Activated T-cell treated with anti-CD3 and anti-CD28 coated beads for 48 hours (primary cell): ENCODE measurements at regions not wholly inside any gene's neighbourhood (a gene's known extent, or its start where the extent isn't known, plus 50 kb on each side); places are given as distances from the start of the nearest gene placed in this dataset.
"Not testable (repeated sequence)": the region's sequence is repeated elsewhere in the genome, so short reads cannot be mapped to it uniquely, and the experiment has no call there.

ENCODE experiments used
- DNase-seq: peaks from one replicate; pipeline ENCODE4 v3.0.0-alpha.2; 2020; ENCODE audit warnings: low read depth

- DNase-seq = no peak
Measured at GRCh38 chr6:3619800-3620199, 131.7 kb downstream of the PXDC1 start.

DNA sequence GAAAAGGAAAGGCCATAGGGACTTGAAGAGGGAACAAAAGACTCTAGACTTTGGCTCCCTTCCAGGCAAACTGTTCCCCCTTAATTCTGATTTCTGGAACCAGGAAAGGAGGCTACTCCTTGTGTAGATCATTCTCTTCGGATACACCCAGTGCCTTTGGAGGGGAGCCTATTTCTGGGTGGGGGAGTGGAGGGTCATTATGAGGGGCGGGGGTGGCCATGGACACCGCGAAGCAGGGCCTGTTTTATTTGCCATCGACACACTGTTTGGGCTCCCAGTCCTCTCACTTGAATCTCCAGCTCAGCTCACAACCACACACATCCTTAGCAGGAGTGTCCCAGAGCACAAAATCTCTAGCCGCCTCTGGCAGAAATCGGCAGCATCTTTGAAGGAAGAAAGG, 132.3 kb downstream of the PXDC1 start:
- DNase-seq = no peak

- no peak for DNase-seq
Measured at GRCh38 chr6:3618642-3619041, 132.9 kb downstream of the PXDC1 start.

DNA sequence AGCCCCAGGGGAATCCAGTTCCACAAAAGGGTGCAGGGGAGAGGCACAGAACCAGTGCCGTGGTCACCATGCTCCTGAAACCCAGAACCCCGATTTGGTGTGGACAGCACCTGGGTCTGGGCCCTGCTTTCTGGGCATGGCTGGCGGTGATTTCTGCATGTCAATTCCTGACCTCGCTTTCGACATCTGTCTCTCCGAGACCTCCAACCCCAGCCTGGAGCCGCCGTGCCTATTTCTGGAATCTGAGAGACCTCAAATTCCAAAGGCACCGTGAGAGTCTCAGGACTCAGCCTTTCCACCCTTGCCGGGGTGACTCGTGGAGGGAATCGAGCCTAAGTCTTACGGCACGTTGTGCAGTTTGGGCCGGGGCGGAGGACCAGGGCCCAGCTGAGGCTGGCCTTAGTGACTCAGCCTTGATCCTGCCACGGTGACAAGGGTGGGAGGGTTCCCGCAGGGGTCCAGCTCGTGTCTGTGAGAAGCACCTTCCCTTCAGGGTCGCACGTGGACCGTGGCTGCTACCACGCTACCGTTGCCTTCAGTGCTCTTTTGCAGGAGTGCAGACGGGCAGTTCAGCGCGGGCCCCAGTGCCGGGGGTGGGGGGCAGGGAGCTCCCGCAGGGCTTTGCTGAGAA, 133.7 kb downstream of the PXDC1 start:
- no peak for DNase-seq

DNA sequence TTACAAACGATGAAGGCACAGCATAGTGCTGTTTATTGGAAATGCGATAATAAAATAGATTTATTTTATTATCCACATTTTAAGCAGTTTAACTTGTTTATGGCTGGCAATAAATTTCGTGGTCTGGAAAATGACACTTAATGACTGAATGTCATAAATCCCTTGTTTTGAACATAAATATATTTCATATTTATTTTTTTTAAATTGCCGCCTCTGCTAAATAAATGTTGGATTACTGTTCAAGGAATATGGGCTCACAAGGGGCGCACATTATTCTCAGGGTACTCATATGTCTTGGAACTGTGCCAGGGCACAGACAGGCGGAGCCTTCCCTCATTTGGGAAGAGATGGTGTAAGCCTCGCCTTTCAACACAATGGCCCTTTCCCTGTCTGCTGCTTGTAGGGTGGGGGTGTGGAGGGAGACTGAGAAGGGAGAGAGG, 134.3 kb downstream of the PXDC1 start:
- DNase-seq = no peak

DNA sequence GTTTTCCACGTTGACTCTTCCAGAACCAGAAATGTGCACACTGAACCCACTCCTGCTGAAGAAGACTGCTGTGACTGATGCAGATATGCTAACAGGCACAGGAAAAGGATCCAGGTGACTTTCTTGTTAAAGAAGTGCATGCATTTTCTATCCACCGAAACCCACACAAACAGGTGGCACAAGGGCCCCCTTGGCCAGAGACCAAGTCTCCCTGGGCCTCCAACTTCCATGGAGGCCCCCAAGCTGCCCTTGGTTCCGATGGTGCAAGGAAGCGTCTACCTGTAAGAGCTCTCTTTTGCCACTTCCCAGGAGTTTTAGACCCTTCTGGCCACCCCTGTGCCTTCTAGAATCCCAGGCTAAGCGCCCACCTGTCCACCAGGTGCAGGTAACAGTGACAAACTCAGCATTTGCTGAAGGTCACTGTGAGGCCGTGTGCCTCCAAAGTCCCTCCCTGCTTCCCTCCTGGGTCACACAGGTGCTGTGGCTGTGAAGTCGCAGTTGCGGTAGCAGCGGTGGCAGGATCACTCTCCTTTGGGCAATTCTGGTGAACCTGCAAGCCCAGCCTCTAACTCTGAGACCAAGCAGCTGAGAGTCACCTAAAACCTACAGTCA, 134.8 kb downstream of the PXDC1 start:
- DNase-seq = no peak

DNA sequence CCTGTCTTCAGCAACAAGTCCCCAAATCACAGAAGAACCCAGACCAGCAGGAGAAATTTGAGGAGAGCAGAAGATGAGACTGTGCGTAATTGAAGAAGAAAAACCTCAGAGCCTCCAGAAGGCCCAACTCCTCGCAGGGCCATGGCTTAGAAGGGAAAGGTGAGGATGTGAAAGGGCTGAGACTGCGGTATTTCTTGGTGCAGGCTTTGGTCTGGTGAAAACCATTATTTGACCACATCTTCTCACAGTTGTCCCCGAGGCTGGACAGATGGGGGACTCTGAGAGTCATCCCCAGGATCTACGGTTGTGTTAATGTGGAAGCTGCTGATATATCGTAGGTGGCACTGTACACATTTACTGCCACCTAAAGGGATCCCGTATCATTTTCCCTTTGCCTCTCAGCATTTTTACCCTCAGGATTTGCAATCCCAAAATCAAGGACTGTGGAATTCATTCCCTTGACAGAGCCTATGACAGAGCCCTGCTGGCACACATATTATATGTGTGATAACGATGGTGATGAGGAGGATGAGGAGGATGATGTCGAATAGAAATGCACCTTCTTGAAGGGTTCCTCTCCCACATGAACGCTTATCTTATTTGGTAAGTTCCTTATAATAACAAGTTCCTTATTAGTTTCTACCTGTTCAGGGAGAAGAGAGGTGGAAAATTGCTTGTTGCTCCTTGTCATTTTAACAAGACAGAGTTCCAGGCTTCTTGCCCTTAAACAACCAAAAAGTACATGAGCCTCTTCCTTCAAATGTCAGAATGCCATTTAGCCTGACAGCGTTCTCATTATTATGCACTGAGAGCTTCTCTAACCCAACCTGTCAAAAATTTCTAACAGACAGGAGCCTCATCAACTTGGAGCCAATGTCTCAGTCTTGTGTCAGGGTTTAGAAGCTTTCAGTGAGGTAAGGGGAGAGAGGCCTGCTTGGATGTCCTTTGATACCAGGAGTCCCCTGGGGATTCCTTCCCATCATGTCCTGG, 135.8 kb downstream of the PXDC1 start:
- no peak for DNase-seq

- DNase-seq = no peak
Measured at GRCh38 chr6:3614918-3615317, 136.6 kb downstream of the PXDC1 start.

- DNase-seq = not testable (repeated sequence)
Measured at GRCh38 chr6:3613565-3613964, 137.9 kb downstream of the PXDC1 start.

- DNase-seq = no peak
Measured at GRCh38 chr6:3612341-3613041, 139.0 kb downstream of the PXDC1 start.

GRCh38 chr6:3610921-3611320, 140.6 kb downstream of the PXDC1 start:
- DNase-seq = no peak

DNA sequence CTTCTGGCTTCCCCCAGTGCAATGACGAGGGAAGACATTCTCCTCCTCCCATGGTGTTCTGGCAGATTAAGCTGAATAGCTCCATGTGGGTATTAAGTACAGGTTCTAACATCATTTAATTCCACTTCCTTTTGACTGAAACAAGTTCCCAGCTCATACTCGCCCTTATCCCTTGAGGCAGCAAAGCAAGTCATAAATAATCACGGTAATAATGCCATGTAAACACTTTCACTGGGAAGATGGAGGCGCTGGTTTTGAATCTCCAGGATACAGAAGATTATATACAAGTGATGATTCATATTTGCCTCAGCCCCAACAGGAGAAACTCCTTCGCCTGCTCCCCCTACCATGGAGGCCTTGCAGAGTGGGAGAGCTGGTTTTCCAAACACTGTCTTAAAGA, 141.3 kb downstream of the PXDC1 start:
- DNase-seq = no peak

DNA sequence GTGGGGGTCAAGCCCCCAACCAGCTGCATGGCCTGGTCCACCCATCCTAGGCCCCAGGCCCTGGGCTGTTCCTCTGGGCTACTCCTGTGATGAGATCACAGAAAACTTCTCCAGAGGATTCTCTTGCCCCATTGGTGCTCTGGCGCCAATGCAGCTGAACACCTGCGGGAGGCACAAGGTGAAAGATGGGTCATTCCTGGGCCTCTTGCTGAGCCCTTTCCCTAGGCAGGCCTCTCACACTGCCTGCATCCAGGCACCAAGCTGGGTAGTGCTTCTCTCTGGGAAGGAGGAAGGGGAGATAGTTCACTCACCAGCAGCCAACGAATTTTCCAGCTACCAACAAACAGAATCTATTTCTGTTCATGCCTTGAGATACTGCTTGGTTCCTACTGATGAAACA, 142.1 kb downstream of the PXDC1 start:
- DNase-seq = no peak

- no peak for DNase-seq
Measured at GRCh38 chr6:3608159-3608558, 143.4 kb downstream of the PXDC1 start.

- DNase-seq = no peak
Measured at GRCh38 chr6:3607599-3607998, 143.9 kb downstream of the PXDC1 start.

DNA sequence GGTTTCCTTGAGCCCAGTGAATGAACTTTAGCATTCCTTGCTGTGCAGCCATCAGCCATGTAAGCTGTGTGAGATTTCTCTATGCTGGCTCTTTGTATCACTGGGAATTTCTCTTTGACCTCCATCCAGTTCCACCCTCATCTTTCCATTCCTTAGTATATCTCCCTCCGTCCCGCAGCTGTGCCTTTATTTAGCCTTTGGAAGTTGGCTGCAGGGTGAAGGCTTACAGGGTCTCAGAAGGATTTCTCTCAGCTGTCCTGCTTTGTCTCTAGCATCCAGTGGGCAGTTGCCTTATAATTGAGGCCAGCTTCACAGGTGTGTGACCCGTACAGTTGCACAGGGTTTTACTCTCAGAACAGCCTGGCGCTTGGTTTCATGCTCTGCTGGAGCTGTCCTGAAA, 144.3 kb downstream of the PXDC1 start:
- no peak for DNase-seq

DNA sequence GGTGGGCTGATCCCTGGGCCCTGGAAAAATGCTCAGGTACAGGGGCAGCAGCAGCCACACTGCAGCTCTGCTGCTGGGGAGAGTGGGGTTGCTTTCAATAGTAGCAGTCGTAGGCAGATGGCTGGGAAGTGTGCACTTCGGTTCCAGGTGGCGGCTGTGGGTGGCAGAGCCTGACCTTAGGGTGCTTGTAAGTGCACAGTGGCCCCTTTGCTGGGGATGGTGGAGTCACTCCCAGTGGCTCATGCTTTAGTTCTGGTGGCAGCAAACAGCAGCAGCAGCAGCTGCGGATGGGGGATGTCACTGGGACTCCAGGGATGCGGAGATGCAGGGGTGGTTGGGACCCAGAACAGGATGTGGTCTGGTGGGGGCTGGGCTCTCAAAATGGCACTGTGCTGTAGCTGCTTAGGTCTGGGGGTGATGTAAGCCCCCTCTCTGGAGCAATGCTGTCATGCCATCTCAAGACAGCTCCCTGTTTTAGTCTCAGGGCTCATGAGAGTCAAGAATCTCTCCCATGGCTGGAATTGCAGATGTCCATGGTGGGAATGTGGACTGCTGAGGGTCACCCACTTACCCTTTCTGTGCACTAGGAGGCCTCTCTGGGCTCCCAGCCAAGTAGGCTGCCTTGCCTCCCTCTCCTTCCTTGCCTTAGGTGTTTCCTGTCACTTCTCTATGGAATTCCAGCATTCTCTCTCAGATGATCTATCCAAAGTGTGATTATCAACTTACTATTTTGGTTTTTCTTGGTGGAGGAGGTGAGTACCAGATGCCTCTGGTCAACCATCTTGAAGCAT, 146.7 kb upstream of the SLC22A23 start:
- no peak for DNase-seq

- DNase-seq = no peak
Measured at GRCh38 chr6:3601570-3601969, 144.7 kb upstream of the SLC22A23 start.

DNA sequence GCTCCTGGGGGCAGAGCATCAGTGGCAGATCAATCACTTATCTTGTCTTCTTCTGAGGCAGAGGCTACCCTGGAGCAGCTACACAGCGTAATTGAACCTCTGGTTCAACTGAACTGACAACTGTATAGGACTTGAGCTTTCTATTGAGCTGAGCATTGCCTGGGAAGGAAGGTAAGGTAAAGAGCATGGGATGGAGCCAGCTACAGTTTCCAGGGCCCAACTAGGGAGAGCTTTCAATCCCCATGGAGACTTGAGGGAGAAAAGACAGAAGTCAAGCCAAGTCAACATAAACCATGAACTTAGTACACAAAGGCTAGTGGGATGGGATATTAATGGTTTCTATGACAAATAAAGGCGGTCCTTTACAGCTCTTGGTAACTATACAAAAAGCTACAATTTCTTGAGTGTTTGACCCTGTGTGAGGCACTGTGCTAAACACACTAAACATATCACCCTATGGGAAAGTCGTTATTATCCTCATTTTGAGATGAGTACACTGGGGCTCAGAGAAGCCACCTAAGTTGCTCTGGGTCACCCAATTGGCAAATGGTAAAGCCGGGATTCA, 140.7 kb upstream of the SLC22A23 start:
- DNase-seq = no peak

- no peak for DNase-seq
Measured at GRCh38 chr6:3596766-3597165, 139.9 kb upstream of the SLC22A23 start.

DNA sequence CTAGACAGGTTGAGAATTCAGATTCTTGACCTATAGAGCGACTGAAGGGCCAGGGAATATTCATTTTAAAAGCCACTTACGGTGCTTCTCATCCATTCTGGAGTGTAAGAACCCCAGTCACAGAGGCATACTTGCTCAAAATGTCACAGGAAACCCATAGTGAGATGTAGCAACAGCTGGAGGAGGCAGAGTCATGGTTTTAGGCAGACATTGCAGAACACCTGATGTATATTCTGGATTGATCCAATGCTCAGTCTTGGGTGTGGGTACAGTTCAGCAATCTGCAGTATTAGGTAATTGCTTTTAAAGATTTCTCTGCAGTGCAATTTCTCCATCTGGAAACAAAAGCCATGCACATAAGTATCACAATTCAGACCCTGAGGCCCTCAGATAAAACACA, 137.4 kb upstream of the SLC22A23 start:
- no peak for DNase-seq
